ENCODE measurements at regions not wholly inside any gene's neighbourhood (a gene's known extent, or its start where the extent isn't known, plus 50 kb on each side); places are given as distances from the start of the nearest gene placed in this dataset.
"Not testable (repeated sequence)": the region's sequence is repeated elsewhere in the genome, so short reads cannot be mapped to it uniquely, and the experiment has no call there.

DNA sequence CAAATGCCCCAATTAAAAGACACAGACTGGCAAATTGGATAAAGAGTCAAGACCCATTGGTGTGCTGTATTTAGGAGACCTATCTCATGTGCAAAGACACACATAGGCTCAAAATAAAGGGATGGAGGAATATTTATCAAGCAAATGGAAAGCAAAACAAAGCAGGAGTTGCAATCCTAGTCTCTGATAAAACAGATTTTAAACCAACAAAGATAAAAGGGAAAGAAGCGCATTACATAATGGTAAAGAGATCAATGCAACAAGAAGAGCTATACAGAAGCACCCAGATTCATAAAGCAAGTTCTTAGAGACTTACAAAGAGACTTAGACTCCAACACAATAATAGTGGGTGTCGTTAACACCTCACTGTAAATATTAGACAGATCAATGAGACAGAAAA, 350.9 kb upstream of the SPRY2 start:
- TF ChIP-seq, protein P1, sequence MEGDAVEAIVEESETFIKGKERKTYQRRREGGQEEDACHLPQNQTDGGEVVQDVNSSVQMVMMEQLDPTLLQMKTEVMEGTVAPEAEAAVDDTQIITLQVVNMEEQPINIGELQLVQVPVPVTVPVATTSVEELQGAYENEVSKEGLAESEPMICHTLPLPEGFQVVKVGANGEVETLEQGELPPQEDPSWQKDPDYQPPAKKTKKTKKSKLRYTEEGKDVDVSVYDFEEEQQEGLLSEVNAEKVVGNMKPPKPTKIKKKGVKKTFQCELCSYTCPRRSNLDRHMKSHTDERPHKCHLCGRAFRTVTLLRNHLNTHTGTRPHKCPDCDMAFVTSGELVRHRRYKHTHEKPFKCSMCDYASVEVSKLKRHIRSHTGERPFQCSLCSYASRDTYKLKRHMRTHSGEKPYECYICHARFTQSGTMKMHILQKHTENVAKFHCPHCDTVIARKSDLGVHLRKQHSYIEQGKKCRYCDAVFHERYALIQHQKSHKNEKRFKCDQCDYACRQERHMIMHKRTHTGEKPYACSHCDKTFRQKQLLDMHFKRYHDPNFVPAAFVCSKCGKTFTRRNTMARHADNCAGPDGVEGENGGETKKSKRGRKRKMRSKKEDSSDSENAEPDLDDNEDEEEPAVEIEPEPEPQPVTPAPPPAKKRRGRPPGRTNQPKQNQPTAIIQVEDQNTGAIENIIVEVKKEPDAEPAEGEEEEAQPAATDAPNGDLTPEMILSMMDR (IDR thresholded peaks at IDR 0.05) = not testable (repeated sequence)
- not testable (repeated sequence) for TF ChIP-seq POLR2A (IDR thresholded peaks at IDR 0.05)
